Ishikawa (cell line): ENCODE measurements at regions not wholly inside any gene's neighbourhood (a gene's known extent, or its start where the extent isn't known, plus 50 kb on each side); places are given as distances from the start of the nearest gene placed in this dataset.

Experiments
- EP300 ChIP-seq: IDR thresholded peaks from 2 replicates; pipeline ENCODE4 v1.6.1; 2012; ENCODE audit warnings: borderline replicate concordance
- FOXM1 ChIP-seq: IDR thresholded peaks from 2 replicates; pipeline ENCODE4 v1.6.1; 2012; ENCODE audit warnings: low read depth, borderline replicate concordance
- NFIC ChIP-seq: IDR thresholded peaks from 2 replicates; pipeline ENCODE4 v1.6.1; 2012
- RAD21 ChIP-seq: IDR thresholded peaks from 2 replicates; pipeline ENCODE4 v1.6.1; 2012; ENCODE audit warnings: low read depth
- REST ChIP-seq: IDR thresholded peaks from 2 replicates; pipeline ENCODE4 v1.6.1; 2012; ENCODE audit warnings: low read depth, mild to moderate bottlenecking
- TAF1 ChIP-seq: IDR thresholded peaks from 2 replicates; pipeline ENCODE4 v1.6.1; 2012; ENCODE audit warnings: low read depth, mild to moderate bottlenecking
- TCF12 ChIP-seq: IDR thresholded peaks from 2 replicates; pipeline ENCODE4 v1.6.1; 2012; ENCODE audit warnings: low read depth
- TEAD4 ChIP-seq: IDR thresholded peaks from 2 replicates; pipeline ENCODE4 v1.6.1; 2012
- USF1 ChIP-seq: IDR thresholded peaks from 2 replicates; pipeline ENCODE4 v1.6.1; 2012
- YY1 ChIP-seq: IDR thresholded peaks from 2 replicates; pipeline ENCODE4 v1.6.1; 2012; ENCODE audit warnings: low read depth
- ZBTB7A ChIP-seq: IDR thresholded peaks from 2 replicates; pipeline ENCODE4 v1.6.1; 2012; ENCODE audit warnings: low read depth

DNA sequence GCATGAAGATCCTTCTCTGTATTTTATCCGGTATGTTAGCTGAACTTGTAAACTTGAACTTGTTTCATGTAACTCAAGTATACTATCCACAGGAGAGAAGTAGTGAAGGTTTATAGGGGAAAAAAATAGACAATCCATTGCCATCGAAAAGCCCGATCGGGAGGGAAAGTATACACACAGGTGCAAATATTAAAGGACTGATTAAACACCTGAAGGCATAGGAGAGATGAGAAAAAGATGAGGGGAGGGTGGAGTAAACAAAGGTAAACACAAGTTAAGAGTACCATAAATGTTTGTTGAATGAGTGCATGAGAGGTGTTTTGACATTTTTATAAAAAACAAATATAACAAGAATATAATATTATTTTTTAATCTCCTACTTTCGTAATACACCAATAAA, 64.3 kb upstream of the CITED2 start:
- TF ChIP-seq TEAD4 (no peak), RAD21 (no peak), USF1 (no peak), TAF1 (no peak), ZBTB7A (no peak), REST (no peak), NFIC (no peak), EP300 (no peak), YY1 (no peak), FOXM1 (no peak), TCF12 (no peak)
